ENCODE measurements at regions not wholly inside any gene's neighbourhood (a gene's known extent, or its start where the extent isn't known, plus 50 kb on each side); places are given as distances from the start of the nearest gene placed in this dataset.

DNA sequence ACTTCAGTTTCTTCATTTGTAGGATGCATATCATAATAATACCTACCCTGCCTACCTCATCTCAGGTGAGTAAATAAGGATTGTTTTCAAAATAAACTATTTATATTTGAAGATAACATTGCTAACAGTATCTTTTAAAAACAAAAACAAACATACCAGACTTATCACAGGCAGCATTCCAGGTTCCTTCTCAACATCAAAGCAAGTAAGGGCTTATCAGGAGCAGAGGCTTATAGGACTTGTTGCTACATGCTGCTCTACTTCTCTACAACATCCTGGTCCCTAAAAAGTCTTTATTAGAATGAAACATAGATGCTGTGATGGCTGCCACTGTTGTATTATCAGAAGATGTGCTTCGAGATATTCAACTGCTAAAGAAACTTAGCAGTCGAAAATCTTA lies 149.2 kb upstream of the PRDM1 start:
- Histone ChIP-seq H3K36me3 (replicated peaks in 1 of 2; ENCODE audit: control insufficient read depth in 1 of 2, insufficient read depth in 2 of 2, low read length in 2 of 2) (no peaks in the 10 kb centered on the region), H3K4me1 (ENCODE audit: insufficient read depth, low read length) (no peaks in the 10 kb centered on the region), H3K9ac (ENCODE audit: insufficient read depth, low read depth, low read length) (no peak overlapping the region), H3K79me2 (ENCODE audit: insufficient read depth, low read length) (no peaks in the 10 kb centered on the region), H4K20me1 (ENCODE audit: insufficient read depth, low read length) (no peaks in the 10 kb centered on the region), H3K4me2 (ENCODE audit: low read depth, low read length) (no peak overlapping the region), H3K9me3 (ENCODE audit: low read length) (no peaks in the 10 kb centered on the region), H3K27ac (ENCODE audit: extremely low read length, insufficient read depth, low read length) (no peak overlapping the region), H3K4me3 (replicated peaks in 1 of 3; ENCODE audit: insufficient read depth in 1 of 3, low read depth in 2 of 3, low read length in 3 of 3) (no peak overlapping the region), H2AFZ (ENCODE audit: low read length) (no peak overlapping the region), H3K27me3 (ENCODE audit: control insufficient read depth in 1 of 2, insufficient read depth in 2 of 2, low read length in 2 of 2) (no peaks in the 10 kb centered on the region)
- ChIA-PET POLR2A (no interaction called here), CTCF (ENCODE audit: low intra/inter-chr PET ratio, low total read pairs) (no interaction called here)
- intact Hi-C loops (cut with micrococcal nuclease; ENCODE audit: unreplicated experiment) = no loop called here
- TF ChIP-seq, protein P1, sequence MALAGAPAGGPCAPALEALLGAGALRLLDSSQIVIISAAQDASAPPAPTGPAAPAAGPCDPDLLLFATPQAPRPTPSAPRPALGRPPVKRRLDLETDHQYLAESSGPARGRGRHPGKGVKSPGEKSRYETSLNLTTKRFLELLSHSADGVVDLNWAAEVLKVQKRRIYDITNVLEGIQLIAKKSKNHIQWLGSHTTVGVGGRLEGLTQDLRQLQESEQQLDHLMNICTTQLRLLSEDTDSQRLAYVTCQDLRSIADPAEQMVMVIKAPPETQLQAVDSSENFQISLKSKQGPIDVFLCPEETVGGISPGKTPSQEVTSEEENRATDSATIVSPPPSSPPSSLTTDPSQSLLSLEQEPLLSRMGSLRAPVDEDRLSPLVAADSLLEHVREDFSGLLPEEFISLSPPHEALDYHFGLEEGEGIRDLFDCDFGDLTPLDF (CRISPR knock-in tag; IDR thresholded peaks at IDR 0.05) = no peak
- TF ChIP-seq SIN3A (IDR thresholded peaks at IDR 0.05; ENCODE audit: borderline replicate concordance, low read depth, low read length) = no peak
- TF ChIP-seq ZBTB3 (CRISPR knock-in tag; IDR thresholded peaks at IDR 0.05; ENCODE audit: borderline replicate concordance, low read depth) = no peak
- no peak for TF ChIP-seq SALL2 (CRISPR knock-in tag; IDR thresholded peaks at IDR 0.05)
- no peak for FAIRE-seq
- WGBS (ENCODE audit: low lambda C conversion rate) = 0% methylated on average over 2 of the region's 2 CpGs
- DNase-seq (ENCODE audit: low spot score) = no peak
- in situ Hi-C loops (cut with HindIII; ENCODE audit: extremely low pct_ligation_motif_present, low pct_unique_long_range_greater_than_20kb) = no loop called here
- no TSS peak for BruUV-seq (replicated peaks)
- ATAC-seq = no peak

DNA sequence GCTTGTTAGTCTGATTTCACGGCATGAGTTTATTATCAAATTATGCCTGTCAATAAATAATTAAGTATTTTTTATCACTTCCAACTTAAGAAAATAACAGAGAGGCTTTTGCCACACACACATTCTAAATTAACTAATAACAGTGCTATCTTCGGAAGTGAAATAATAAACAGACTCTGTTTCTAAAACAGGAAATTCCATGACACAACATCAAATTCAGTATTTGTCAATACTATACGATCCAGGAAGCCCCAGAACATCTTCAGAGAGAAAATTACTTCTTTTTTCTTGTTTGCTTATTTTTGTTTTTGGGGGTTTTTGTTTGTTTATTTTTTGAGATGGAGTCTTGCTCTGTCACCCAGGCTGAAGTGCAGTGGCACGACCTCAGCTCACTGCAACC lies 150.7 kb upstream of the PRDM1 start:
- CTCF ChIA-PET (ENCODE audit: low intra/inter-chr PET ratio, low total read pairs) = no interaction called here
- no peak for TF ChIP-seq JUN (CRISPR knock-in tag; IDR thresholded peaks at IDR 0.05)
- H3K4me2 ChIP-seq (ENCODE audit: low read depth, low read length) = no peak overlapping the region
- BruUV-seq (replicated peaks) = no TSS peak
- no peak overlapping the region for H3K4me3 ChIP-seq (replicated peaks in 1 of 3; ENCODE audit: insufficient read depth in 1 of 3, low read depth in 2 of 3, low read length in 3 of 3)
- H3K36me3 ChIP-seq (replicated peaks in 1 of 2; ENCODE audit: control insufficient read depth in 1 of 2, insufficient read depth in 2 of 2, low read length in 2 of 2) = no peaks in the 10 kb centered on the region
- ATAC-seq (no peak), FAIRE-seq (no peak), DNase-seq (ENCODE audit: low spot score) (no peak)
- intact Hi-C loops (cut with micrococcal nuclease; ENCODE audit: unreplicated experiment) (no loop called here), in situ Hi-C loops (cut with HindIII; ENCODE audit: extremely low pct_ligation_motif_present, low pct_unique_long_range_greater_than_20kb) (no loop called here)
- no peaks in the 10 kb centered on the region for H3K4me1 ChIP-seq (ENCODE audit: insufficient read depth, low read length)
- H4K20me1 ChIP-seq (ENCODE audit: insufficient read depth, low read length) = no peaks in the 10 kb centered on the region
- H3K27ac ChIP-seq (ENCODE audit: extremely low read length, insufficient read depth, low read length) = no peak overlapping the region
- WGBS (ENCODE audit: low lambda C conversion rate) = 8% methylated on average over 4 of the region's 4 CpGs
- no peak overlapping the region for H2AFZ ChIP-seq (ENCODE audit: low read length)
- H3K27me3 ChIP-seq (ENCODE audit: control insufficient read depth in 1 of 2, insufficient read depth in 2 of 2, low read length in 2 of 2) = no peaks in the 10 kb centered on the region
- POLR2A ChIA-PET = no interaction called here
- H3K9me3 ChIP-seq (ENCODE audit: low read length) = no peaks in the 10 kb centered on the region
- H3K79me2 ChIP-seq (ENCODE audit: insufficient read depth, low read length) = no peaks in the 10 kb centered on the region
- H3K9ac ChIP-seq (ENCODE audit: insufficient read depth, low read depth, low read length) = no peak overlapping the region
